GM23338 (cell line): ENCODE measurements at regions not wholly inside any gene's neighbourhood (a gene's known extent, or its start where the extent isn't known, plus 50 kb on each side); places are given as distances from the start of the nearest gene placed in this dataset.

Source experiments
- ATAC-seq: fragments of 200-7000 bp; cut with Tn5 transposase; 3 replicates; pipeline ENCODE4 v1.9.1; 2020
- DNase-seq: peaks from one replicate; pipeline ENCODE4 v3.0.0-alpha.2; 2015; ENCODE audit warnings: low spot score
- H2AFZ ChIP-seq: fragments of 200-600 bp; sonication (generic); 2 replicates; pipeline ENCODE4 v1.8.0; 2016; ENCODE audit warnings: antibody characterized with exemption, mild to moderate bottlenecking, moderate library complexity
- H3F3A ChIP-seq: fragments of 200-600 bp; sonication (generic); replicated peaks from 2 replicates; pipeline ENCODE4 v1.8.0; 2017; ENCODE audit warnings: antibody characterized with exemption, mixed run types, low read depth
- H3K27ac ChIP-seq: fragments of 200-600 bp; sonication (generic); 2 replicates; pipeline ENCODE4 v1.6.1; 2016; ENCODE audit warnings: low read depth
- H3K27me3 ChIP-seq: fragments of 200-600 bp; sonication (generic); 2 replicates; pipeline ENCODE4 v1.8.0; 2016; ENCODE audit warnings: mild to moderate bottlenecking, mixed run types, moderate library complexity; ENCODE audit not compliant: insufficient read depth
- H3K36me3 ChIP-seq: fragments of 200-600 bp; sonication (generic); 2 replicates; pipeline ENCODE4 v1.8.0; 2016; ENCODE audit warnings: mild to moderate bottlenecking; ENCODE audit not compliant: insufficient read depth
- H3K4me1 ChIP-seq: fragments of 200-600 bp; sonication (generic); 2 replicates; pipeline ENCODE4 v1.8.0; 2016; ENCODE audit warnings: mild to moderate bottlenecking, moderate library complexity; ENCODE audit not compliant: insufficient read depth
- H3K4me2 ChIP-seq: fragments of 200-600 bp; sonication (generic); 2 replicates; pipeline ENCODE4 v1.7.1; 2017; ENCODE audit warnings: mixed run types
- H3K4me3 ChIP-seq: fragments of 200-600 bp; sonication (generic); 2 replicates; pipeline ENCODE4 v1.6.1; 2016; ENCODE audit warnings: mixed run types
- H3K79me2 ChIP-seq: fragments of 200-600 bp; sonication (generic); replicated peaks from 2 replicates; pipeline ENCODE4 v1.8.0; 2017; ENCODE audit warnings: mild to moderate bottlenecking; ENCODE audit not compliant: insufficient read depth
- H3K9me2 ChIP-seq: fragments of 200-600 bp; sonication (generic); 2 replicates; pipeline ENCODE4 v1.8.0; 2017; ENCODE audit not compliant: insufficient read depth
- H4K20me1 ChIP-seq: fragments of 200-600 bp; sonication (generic); replicated peaks from 2 replicates; pipeline ENCODE4 v1.8.0; 2017; ENCODE audit warnings: mild to moderate bottlenecking; ENCODE audit not compliant: insufficient read depth
- H3K27ac Mint-ChIP-seq: 2 replicates; pipeline ENCODE4 v1.8.0; 2020; ENCODE audit warnings: inconsistent platforms, mild to moderate bottlenecking, moderate library complexity, mixed read lengths
- H3K27me3 Mint-ChIP-seq: 3 replicates; pipeline ENCODE4 v1.8.0; 2022; ENCODE audit warnings: low read depth, mild to moderate bottlenecking, moderate library complexity, mixed read lengths, inconsistent platforms; ENCODE audit not compliant: insufficient read depth, poor library complexity
- H3K36me3 Mint-ChIP-seq: 3 replicates; pipeline ENCODE4 v1.8.0; 2021; ENCODE audit warnings: low read depth, mild to moderate bottlenecking, inconsistent platforms, moderate library complexity, mixed read lengths
- H3K4me1 Mint-ChIP-seq: 3 replicates; pipeline ENCODE4 v1.8.0; 2020; ENCODE audit warnings: mild to moderate bottlenecking, inconsistent platforms, mixed read lengths
- H3K4me3 Mint-ChIP-seq: 3 replicates; pipeline ENCODE4 v1.8.0; 2021; ENCODE audit warnings: moderate library complexity, mild to moderate bottlenecking, inconsistent platforms, mixed read lengths
- H3K9me3 Mint-ChIP-seq: 3 replicates; pipeline ENCODE4 v1.8.0; 2020; ENCODE audit warnings: moderate library complexity, mild to moderate bottlenecking, inconsistent platforms, mixed read lengths
- CTCF ChIP-seq, 2 experiments: fragments of 200-600 bp in 1 of 2; sonication (generic) in 1 of 2; conservative IDR thresholded peaks; 2 replicates each; pipeline versions ENCODE4 v1.5.1 to v1.6.1; 2016 to 2017; ENCODE audit warnings: antibody characterized with exemption in 2 of 2, low read depth in 2 of 2, mild to moderate bottlenecking in 2 of 2, moderate library complexity in 1 of 2
- ETS1 ChIP-seq: IDR thresholded peaks from 2 replicates; pipeline ENCODE4 v1.6.1; 2016; ENCODE audit warnings: antibody characterized with exemption
- EZH2 ChIP-seq: fragments of 200-600 bp; sonication (generic); IDR thresholded peaks from one replicate; pipeline ENCODE4 v1.8.0; 2017; ENCODE audit warnings: antibody characterized with exemption, mild to moderate bottlenecking, low read depth; ENCODE audit not compliant: unreplicated experiment
- NANOG ChIP-seq: IDR thresholded peaks from 2 replicates; pipeline ENCODE4 v1.6.1; 2016; ENCODE audit warnings: antibody characterized with exemption, borderline replicate concordance
- REST ChIP-seq: IDR thresholded peaks from one replicate; pipeline ENCODE4 v1.6.1; 2018; ENCODE audit warnings: antibody characterized with exemption; ENCODE audit not compliant: unreplicated experiment
- STAT1 ChIP-seq: IDR thresholded peaks from one replicate; pipeline ENCODE4 v1.6.1; 2016; ENCODE audit warnings: antibody characterized with exemption; ENCODE audit not compliant: unreplicated experiment
- ZNF114 ChIP-seq: fragments of 250-450 bp; sonication (Bioruptor Pico); IDR thresholded peaks from 2 replicates; pipeline ENCODE4 v1.5.0; 2020; ENCODE audit warnings: mild to moderate bottlenecking, moderate library complexity
- ZNF331 ChIP-seq: fragments of 250-450 bp; sonication (Bioruptor Pico); IDR thresholded peaks from 2 replicates; pipeline ENCODE4 v1.5.0; 2020; ENCODE audit warnings: low read depth, mild to moderate bottlenecking, moderate library complexity
- ZNF462 ChIP-seq: fragments of 250-450 bp; sonication (Bioruptor Pico); IDR thresholded peaks from 2 replicates; pipeline ENCODE4 v1.5.0; 2020; ENCODE audit warnings: mild to moderate bottlenecking, moderate library complexity

GRCh38 chr11:28984231-28984630 lies 876.0 kb downstream of the METTL15 start:
- no peak overlapping the region for H3K27ac ChIP-seq
- no peaks in the 10 kb centered on the region for H3K27me3 Mint-ChIP-seq
- H3K9me2 ChIP-seq, result no peaks in the 10 kb centered on the region
- no peaks in the 10 kb centered on the region for H3K9me3 Mint-ChIP-seq
- H2AFZ ChIP-seq, result peak overlapping the region; percentile 43; the same call in 1 of the 2 replicates
- no peaks in the 10 kb centered on the region for H3K4me1 Mint-ChIP-seq
- DNase-seq (no peak), ATAC-seq (no peak)
- no peak overlapping the region for H3K27ac Mint-ChIP-seq
- no peaks in the 10 kb centered on the region for H3K36me3 Mint-ChIP-seq
- no peaks in the 10 kb centered on the region for H3K27me3 ChIP-seq
- H3K4me3 ChIP-seq, result no peak overlapping the region
- no peaks in the 10 kb centered on the region for H3K4me1 ChIP-seq
- no peak for TF ChIP-seq ZNF114 (CRISPR knock-in tag)
- no peak for TF ChIP-seq NANOG
- TF ChIP-seq ZNF462 (CRISPR knock-in tag), result no peak
- TF ChIP-seq CTCF (conservative IDR thresholded peaks at IDR 0.05; ENCODE audit: low read depth in 2 of 2), result no peak
- TF ChIP-seq REST, result no peak
- TF ChIP-seq STAT1, result no peak
- no peak for TF ChIP-seq ETS1
- no peak for TF ChIP-seq ZNF331
- no peak for TF ChIP-seq EZH2
- no peaks in the 10 kb centered on the region for H3K36me3 ChIP-seq
- H4K20me1 ChIP-seq, result no peaks in the 10 kb centered on the region
- H3K4me3 Mint-ChIP-seq, result no peak overlapping the region
- H3F3A ChIP-seq, result no peaks in the 10 kb centered on the region
- H3K4me2 ChIP-seq, result no peak overlapping the region
- no peaks in the 10 kb centered on the region for H3K79me2 ChIP-seq
